HEK293 (cell line): ENCODE measurements at regions not wholly inside any gene's neighbourhood (a gene's known extent, or its start where the extent isn't known, plus 50 kb on each side); places are given as distances from the start of the nearest gene placed in this dataset.
A peak's percentile ranks its signal among the peaks of the same experiment; 100 is the strongest.

ENCODE experiments used
- CTCF ChIA-PET: fragments of 350-600 bp; formaldehyde crosslinking; extraction: SDS; loops from one replicate; lab custom pipeline; 2021; ENCODE audit warnings: antibody characterized with exemption; lab: Yijun Ruan, JAX
- POLR2A ChIA-PET: fragments of 300-600 bp; formaldehyde crosslinking; extraction: SDS; loops from one replicate; lab custom pipeline; 2020; ENCODE audit warnings: antibody characterized with exemption, inconsistent platforms; lab: Yijun Ruan, JAX
- H3K27ac ChIP-seq: fragments of 200-500 bp; sonication (Bioruptor generic); 2 replicates; pipeline ENCODE4 v1.5.1; 2014; ENCODE audit warnings: low read depth, low read length, control low read depth, inconsistent platforms; ENCODE audit errors: extremely low read depth
- H3K36me3 ChIP-seq, 2 experiments: fragments of 200-500 bp in 1 of 2; sonication (Bioruptor generic) in 1 of 2; 1 replicate in 1 of 2; 2 replicates in 1 of 2; pipeline ENCODE4 v1.5.1; 2014 to 2017; ENCODE audit warnings: inconsistent platforms in 2 of 2, low read length in 2 of 2; ENCODE audit not compliant: control insufficient read depth in 2 of 2, insufficient read depth in 1 of 2
- H3K4me1 ChIP-seq: fragments of 200-500 bp; sonication (Bioruptor generic); 2 replicates; pipeline ENCODE4 v1.5.1; 2014; ENCODE audit warnings: mild to moderate bottlenecking, low read length, inconsistent platforms; ENCODE audit not compliant: control insufficient read depth, insufficient read depth
- H3K4me3 ChIP-seq: 2 replicates; pipeline ENCODE4 v1.5.1; 2011; ENCODE audit warnings: low read depth, mild to moderate bottlenecking, control low read depth, low read length, moderate library complexity
- H3K9me3 ChIP-seq: fragments of 200-500 bp; sonication (Bioruptor generic); 2 replicates; pipeline ENCODE4 v1.5.1; 2014; ENCODE audit warnings: low read depth, low read length, inconsistent platforms; ENCODE audit not compliant: control insufficient read depth, insufficient read depth
- ATF2 ChIP-seq: fragments of 450-650 bp; formaldehyde crosslinking; IDR thresholded peaks from 2 replicates; pipeline ENCODE4 v1.5.1; 2016; ENCODE audit warnings: missing biosample characterization, missing genetic modification characterization, low read depth
- BCL11B ChIP-seq: fragments of 450-650 bp; formaldehyde crosslinking; IDR thresholded peaks from 2 replicates; pipeline ENCODE4 v1.5.1; 2016; ENCODE audit warnings: low read depth, missing biosample characterization, missing genetic modification characterization
- GLI2 ChIP-seq: fragments of 450-650 bp; formaldehyde crosslinking; IDR thresholded peaks from 2 replicates; pipeline ENCODE4; 2017; ENCODE audit warnings: missing biosample characterization, missing genetic modification characterization, low read depth, borderline replicate concordance
- GLI4 ChIP-seq: fragments of 450-650 bp; formaldehyde crosslinking; IDR thresholded peaks from 2 replicates; pipeline ENCODE4 v1.5.1; 2016; ENCODE audit warnings: missing biosample characterization, missing genetic modification characterization
- KLF1 ChIP-seq: fragments of 450-650 bp; formaldehyde crosslinking; IDR thresholded peaks from 2 replicates; pipeline ENCODE4 v1.5.1; 2016; ENCODE audit warnings: missing biosample characterization, missing genetic modification characterization
- PRDM1 ChIP-seq: fragments of 450-650 bp; formaldehyde crosslinking; IDR thresholded peaks from 2 replicates; pipeline ENCODE4; 2016; ENCODE audit warnings: missing biosample characterization, missing genetic modification characterization
- PRDM4 ChIP-seq: fragments of 450-650 bp; formaldehyde crosslinking; IDR thresholded peaks from 2 replicates; pipeline ENCODE4 v1.5.1; 2017; ENCODE audit warnings: missing biosample characterization, missing genetic modification characterization
- REST ChIP-seq: fragments of 450-650 bp; formaldehyde crosslinking; IDR thresholded peaks from 2 replicates; pipeline ENCODE4 v1.5.1; 2016; ENCODE audit warnings: missing biosample characterization, missing genetic modification characterization
- SALL2 ChIP-seq: fragments of 450-650 bp; formaldehyde crosslinking; IDR thresholded peaks from 2 replicates; pipeline ENCODE4 v1.5.0; 2017; ENCODE audit warnings: missing biosample characterization, mild to moderate bottlenecking, missing genetic modification characterization, borderline replicate concordance
- SCRT1 ChIP-seq: fragments of 450-650 bp; formaldehyde crosslinking; IDR thresholded peaks from 2 replicates; pipeline ENCODE4 v1.5.1; 2016; ENCODE audit warnings: missing biosample characterization, missing genetic modification characterization, borderline replicate concordance
- SP7 ChIP-seq: fragments of 450-650 bp; formaldehyde crosslinking; IDR thresholded peaks from 2 replicates; pipeline ENCODE4 v1.5.1; 2016; ENCODE audit warnings: missing biosample characterization, missing genetic modification characterization
- ZBTB8A ChIP-seq: fragments of 450-650 bp; formaldehyde crosslinking; IDR thresholded peaks from 2 replicates; pipeline ENCODE4 v1.5.1; 2016; ENCODE audit warnings: missing biosample characterization, missing genetic modification characterization
- ZIC2 ChIP-seq: fragments of 450-650 bp; formaldehyde crosslinking; IDR thresholded peaks from 2 replicates; pipeline ENCODE4 v1.5.1; 2016; ENCODE audit warnings: missing biosample characterization, missing genetic modification characterization
- ZNF114 ChIP-seq: fragments of 450-650 bp; formaldehyde crosslinking; IDR thresholded peaks from 2 replicates; pipeline ENCODE4 v1.5.0; 2017; ENCODE audit warnings: missing biosample characterization, missing genetic modification characterization
- ZNF146 ChIP-seq: fragments of 450-650 bp; formaldehyde crosslinking; IDR thresholded peaks from 2 replicates; pipeline ENCODE4 v1.5.1; 2016; ENCODE audit warnings: missing biosample characterization, missing genetic modification characterization
- ZNF155 ChIP-seq: fragments of 450-650 bp; formaldehyde crosslinking; IDR thresholded peaks from 2 replicates; pipeline ENCODE4 v1.5.1; 2016; ENCODE audit warnings: missing biosample characterization, missing genetic modification characterization
- ZNF239 ChIP-seq: fragments of 450-650 bp; formaldehyde crosslinking; IDR thresholded peaks from 2 replicates; pipeline ENCODE4 v1.5.1; 2016; ENCODE audit warnings: missing biosample characterization, missing genetic modification characterization
- ZNF248 ChIP-seq: fragments of 450-650 bp; formaldehyde crosslinking; IDR thresholded peaks from 2 replicates; pipeline ENCODE4 v1.5.1; 2017; ENCODE audit warnings: missing biosample characterization, missing genetic modification characterization
- ZNF416 ChIP-seq: fragments of 450-650 bp; formaldehyde crosslinking; IDR thresholded peaks from 2 replicates; pipeline ENCODE4 v1.5.1; 2016; ENCODE audit warnings: missing biosample characterization, missing genetic modification characterization
- ZNF426 ChIP-seq: fragments of 450-650 bp; formaldehyde crosslinking; IDR thresholded peaks from 2 replicates; pipeline ENCODE4 v1.5.1; 2017; ENCODE audit warnings: missing biosample characterization, missing genetic modification characterization, mild to moderate bottlenecking, inconsistent platforms, moderate library complexity
- ZNF48 ChIP-seq: fragments of 450-650 bp; formaldehyde crosslinking; IDR thresholded peaks from 2 replicates; pipeline ENCODE4 v1.5.1; 2016; ENCODE audit warnings: missing biosample characterization, missing genetic modification characterization
- ZNF501 ChIP-seq: fragments of 450-650 bp; formaldehyde crosslinking; IDR thresholded peaks from 2 replicates; pipeline ENCODE4 v1.5.1; 2016; ENCODE audit warnings: missing biosample characterization, missing genetic modification characterization
- ZNF514 ChIP-seq: fragments of 450-650 bp; formaldehyde crosslinking; IDR thresholded peaks from 2 replicates; pipeline ENCODE4 v1.5.1; 2016; ENCODE audit warnings: missing biosample characterization, missing genetic modification characterization
- ZNF518A ChIP-seq: fragments of 450-650 bp; formaldehyde crosslinking; conservative IDR thresholded peaks from 2 replicates; pipeline ENCODE4 v1.5.1; 2016; ENCODE audit warnings: low read depth, missing biosample characterization, missing genetic modification characterization
- ZNF530 ChIP-seq: fragments of 450-650 bp; formaldehyde crosslinking; IDR thresholded peaks from 2 replicates; pipeline ENCODE4 v1.5.1; 2016; ENCODE audit warnings: low read depth, missing biosample characterization, missing genetic modification characterization
- ZNF571 ChIP-seq: fragments of 450-650 bp; formaldehyde crosslinking; IDR thresholded peaks from 2 replicates; pipeline ENCODE4 v1.5.0; 2017; ENCODE audit warnings: missing biosample characterization, missing genetic modification characterization
- ZNF670 ChIP-seq: fragments of 450-650 bp; formaldehyde crosslinking; IDR thresholded peaks from 2 replicates; pipeline ENCODE4 v1.5.1; 2016; ENCODE audit warnings: missing biosample characterization, missing genetic modification characterization, low read depth
- ZNF791 ChIP-seq: fragments of 450-650 bp; formaldehyde crosslinking; IDR thresholded peaks from 2 replicates; pipeline ENCODE4 v1.5.1; 2016; ENCODE audit warnings: missing biosample characterization, missing genetic modification characterization
- ZNF830 ChIP-seq: fragments of 450-650 bp; IDR thresholded peaks from 2 replicates; pipeline ENCODE4 v1.5.0; 2018; ENCODE audit warnings: missing biosample characterization, missing genetic modification characterization, low read depth, mild to moderate bottlenecking, moderate library complexity

- Histone ChIP-seq H3K36me3 (no peaks in the 10 kb centered on the region), H3K4me1 (no peaks in the 10 kb centered on the region), H3K27ac (no peak overlapping the region), H3K4me3 (no peak overlapping the region), H3K9me3 (no peaks in the 10 kb centered on the region)
- CTCF ChIA-PET = no interaction called here
- POLR2A ChIA-PET = no interaction called here
- TF ChIP-seq BCL11B (tag by site-specific recombination) = no peak
- TF ChIP-seq ZNF501 (tag by site-specific recombination) = no peak
- no peak for TF ChIP-seq ZNF670 (tag by site-specific recombination)
- no peak for TF ChIP-seq ZNF514
- no peak for TF ChIP-seq SCRT1
- peak; percentile 71 for TF ChIP-seq SP7 (tag by site-specific recombination)
- no peak for TF ChIP-seq REST (tag by site-specific recombination)
- no peak for TF ChIP-seq ZNF830
- no peak for TF ChIP-seq ZNF155 (tag by site-specific recombination)
- TF ChIP-seq ATF2 = peak; percentile 77
- TF ChIP-seq KLF1 = no peak
- TF ChIP-seq ZNF248 (tag by site-specific recombination) = no peak
- no peak for TF ChIP-seq ZNF48 (tag by site-specific recombination)
- TF ChIP-seq GLI2 (tag by site-specific recombination) = no peak
- no peak for TF ChIP-seq ZNF426
- no peak for TF ChIP-seq ZNF518A (tag by site-specific recombination)
- TF ChIP-seq PRDM1 (tag by site-specific recombination) = no peak
- TF ChIP-seq ZIC2 (tag by site-specific recombination) = no peak
- no peak for TF ChIP-seq ZNF416
- TF ChIP-seq ZBTB8A (tag by site-specific recombination) = no peak
- TF ChIP-seq ZNF239 (tag by site-specific recombination) = no peak
- TF ChIP-seq ZNF114 (tag by site-specific recombination) = no peak
- no peak for TF ChIP-seq ZNF571 (tag by site-specific recombination)
- no peak for TF ChIP-seq ZNF146 (tag by site-specific recombination)
- TF ChIP-seq PRDM4 (tag by site-specific recombination) = no peak
- TF ChIP-seq GLI4 (tag by site-specific recombination) = no peak
- no peak for TF ChIP-seq SALL2
- TF ChIP-seq ZNF530 (tag by site-specific recombination) = no peak
- TF ChIP-seq ZNF791 (tag by site-specific recombination) = no peak
These were observed 556.3 kb downstream of the PPARGC1A start for GRCh38 chr4:23333556-23333945.
